Tibial nerve (tissue), 4 donors: ENCODE measurements at regions not wholly inside any gene's neighbourhood (a gene's known extent, or its start where the extent isn't known, plus 50 kb on each side); places are given as distances from the start of the nearest gene placed in this dataset.

ENCODE experiments used
- EP300 ChIP-seq, 2 donors: sonication (generic); formaldehyde crosslinking; IDR thresholded peaks; one replicate each; pipeline ENCODE4 v1.6.1; 2017; ENCODE audit warnings: antibody characterized with exemption in 2 of 2, mild to moderate bottlenecking in 1 of 2
- TF ChIP-seq, protein P1 (sequence below), 5 experiments: fragments of 200-600 bp in 3 of 5; fragments of 450-650 bp in 2 of 5; sonication (generic) in 3 of 5; IDR thresholded peaks; one replicate each; pipeline ENCODE4 v1.5.1; 2016 to 2019; ENCODE audit warnings: antibody characterized with exemption in 5 of 5, mild to moderate bottlenecking in 3 of 5, moderate library complexity in 2 of 5

DNA sequence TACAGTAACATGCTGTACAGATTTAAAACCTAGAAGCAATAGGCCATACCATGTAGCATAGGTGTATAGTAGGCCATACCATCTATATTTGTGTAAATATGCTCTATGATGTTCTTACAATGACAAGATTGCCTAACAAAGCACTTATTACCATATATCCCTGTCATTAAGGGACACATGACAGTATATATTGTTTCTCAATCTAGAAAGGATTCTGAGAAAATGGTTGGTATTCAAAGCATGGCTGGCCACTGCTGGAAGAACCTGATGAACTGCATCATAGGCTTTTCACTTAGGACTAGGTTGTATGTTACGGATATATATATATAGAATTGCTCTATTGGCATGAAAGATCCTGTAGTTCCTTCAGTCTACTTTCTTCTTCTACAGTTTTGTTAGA lies 125.2 kb upstream of the SLC38A2 start:
- TF ChIP-seq, protein P1, sequence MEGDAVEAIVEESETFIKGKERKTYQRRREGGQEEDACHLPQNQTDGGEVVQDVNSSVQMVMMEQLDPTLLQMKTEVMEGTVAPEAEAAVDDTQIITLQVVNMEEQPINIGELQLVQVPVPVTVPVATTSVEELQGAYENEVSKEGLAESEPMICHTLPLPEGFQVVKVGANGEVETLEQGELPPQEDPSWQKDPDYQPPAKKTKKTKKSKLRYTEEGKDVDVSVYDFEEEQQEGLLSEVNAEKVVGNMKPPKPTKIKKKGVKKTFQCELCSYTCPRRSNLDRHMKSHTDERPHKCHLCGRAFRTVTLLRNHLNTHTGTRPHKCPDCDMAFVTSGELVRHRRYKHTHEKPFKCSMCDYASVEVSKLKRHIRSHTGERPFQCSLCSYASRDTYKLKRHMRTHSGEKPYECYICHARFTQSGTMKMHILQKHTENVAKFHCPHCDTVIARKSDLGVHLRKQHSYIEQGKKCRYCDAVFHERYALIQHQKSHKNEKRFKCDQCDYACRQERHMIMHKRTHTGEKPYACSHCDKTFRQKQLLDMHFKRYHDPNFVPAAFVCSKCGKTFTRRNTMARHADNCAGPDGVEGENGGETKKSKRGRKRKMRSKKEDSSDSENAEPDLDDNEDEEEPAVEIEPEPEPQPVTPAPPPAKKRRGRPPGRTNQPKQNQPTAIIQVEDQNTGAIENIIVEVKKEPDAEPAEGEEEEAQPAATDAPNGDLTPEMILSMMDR (IDR thresholded peaks at IDR 0.05): no peak
- TF ChIP-seq EP300 (IDR thresholded peaks at IDR 0.05): no peak
